Upper lobe of right lung (tissue), 1 donor: ENCODE measurements at regions not wholly inside any gene's neighbourhood (a gene's known extent, or its start where the extent isn't known, plus 50 kb on each side); places are given as distances from the start of the nearest gene placed in this dataset.

Experiments used
- ATAC-seq: fragments of 200-7000 bp; cut with Tn5 transposase; one replicate; pipeline ENCODE4 v1.9.1; 2020; ENCODE audit warnings: mild to moderate bottlenecking, moderate library complexity
- DNase-seq: peaks from one replicate; pipeline ENCODE4 v3.0.0-alpha.2; 2020
- H3K27ac ChIP-seq: fragments of 200-600 bp; one replicate; pipeline ENCODE4 v1.8.0; 2022
- H3K27me3 ChIP-seq: fragments of 200-600 bp; one replicate; pipeline ENCODE4 v1.8.0; 2022; ENCODE audit warnings: mild to moderate bottlenecking
- H3K36me3 ChIP-seq: fragments of 200-600 bp; one replicate; pipeline ENCODE4 v1.8.0; 2022
- H3K4me1 ChIP-seq: fragments of 200-600 bp; one replicate; pipeline ENCODE4 v1.8.0; 2022
- H3K4me3 ChIP-seq: fragments of 200-600 bp; one replicate; pipeline ENCODE4 v1.8.0; 2022; ENCODE audit warnings: mild to moderate bottlenecking
- H3K9me3 ChIP-seq: fragments of 200-600 bp; one replicate; pipeline ENCODE4 v1.8.0; 2022
- CTCF ChIP-seq: fragments of 200-600 bp; IDR thresholded peaks from one replicate; pipeline ENCODE4 v1.8.0; 2022; ENCODE audit warnings: antibody characterized with exemption
- intact Hi-C: fragments of 100-400 bp; cut with DNase I; formaldehyde crosslinking; loops from one replicate; pipeline ENCODE4 v1.11.0; 2022
- donor health status: DM: no; HTN: yes; CAD: no; lungs with severe emphysema.

- DNase-seq (no peak), ATAC-seq (no peak)
- Histone ChIP-seq H3K36me3 (no peaks in the 10 kb centered on the region), H3K27me3 (peaks cover 8% of the 10 kb centered on the region), H3K4me3 (no peak overlapping the region), H3K4me1 (no peaks in the 10 kb centered on the region), H3K9me3 (no peaks in the 10 kb centered on the region), H3K27ac (no peak overlapping the region)
- intact Hi-C loops = no loop called here
- no peak for TF ChIP-seq CTCF
Observed at GRCh38 chr1:37171691-37172090, 137.4 kb upstream of the GRIK3 start.

- no peak for ATAC-seq
- no peaks in the 10 kb centered on the region for H3K4me1 ChIP-seq
- TF ChIP-seq CTCF = no peak
- peaks cover 8% of the 10 kb centered on the region for H3K27me3 ChIP-seq
- no peak for DNase-seq
- no peak overlapping the region for H3K27ac ChIP-seq
- no peaks in the 10 kb centered on the region for H3K36me3 ChIP-seq
- intact Hi-C loops = no loop called here
- no peak overlapping the region for H3K4me3 ChIP-seq
- H3K9me3 ChIP-seq = no peaks in the 10 kb centered on the region
Observed at GRCh38 chr1:37174341-37174740, 140.0 kb upstream of the GRIK3 start.

- no peak overlapping the region for H3K27ac ChIP-seq
- no peak for TF ChIP-seq CTCF
- peaks cover 9% of the 10 kb centered on the region for H3K27me3 ChIP-seq
- DNase-seq (no peak), ATAC-seq (no peak)
- intact Hi-C loops = no loop called here
- no peak overlapping the region for H3K4me3 ChIP-seq
- no peaks in the 10 kb centered on the region for H3K9me3 ChIP-seq
- H3K36me3 ChIP-seq = no peaks in the 10 kb centered on the region
- no peaks in the 10 kb centered on the region for H3K4me1 ChIP-seq
Observed at GRCh38 chr1:37174876-37175275, 140.6 kb upstream of the GRIK3 start.

GRCh38 chr1:37175666-37176215 lies 141.4 kb upstream of the GRIK3 start:
- intact Hi-C loops = no loop called here
- H3K36me3 ChIP-seq = no peaks in the 10 kb centered on the region
- H3K9me3 ChIP-seq = no peaks in the 10 kb centered on the region
- peaks cover 17% of the 10 kb centered on the region for H3K27me3 ChIP-seq
- TF ChIP-seq CTCF = no peak
- H3K27ac ChIP-seq = no peak overlapping the region
- no peak for DNase-seq
- no peak overlapping the region for H3K4me3 ChIP-seq
- ATAC-seq = no peak
- no peaks in the 10 kb centered on the region for H3K4me1 ChIP-seq

- Histone ChIP-seq H3K27ac (no peak overlapping the region), H3K36me3 (no peaks in the 10 kb centered on the region), H3K27me3 (peaks cover 22% of the 10 kb centered on the region), H3K4me3 (no peak overlapping the region), H3K4me1 (no peaks in the 10 kb centered on the region), H3K9me3 (no peaks in the 10 kb centered on the region)
- ATAC-seq = no peak
- no peak for DNase-seq
- no peak for TF ChIP-seq CTCF
- intact Hi-C loops = no loop called here
Observed at GRCh38 chr1:37176269-37176668, 142.0 kb upstream of the GRIK3 start.
